GDM1 (cell line): ENCODE measurements at regions not wholly inside any gene's neighbourhood (a gene's known extent, or its start where the extent isn't known, plus 50 kb on each side); places are given as distances from the start of the nearest gene placed in this dataset.
"Not testable (repeated sequence)": the region's sequence is repeated elsewhere in the genome, so short reads cannot be mapped to it uniquely, and the experiment has no call there.

Source experiments
- DNase-seq: peaks from one replicate; lab custom pipeline; 2025; lab: John Stamatoyannopoulos, UW

GRCh38 chr20:19874040-19874727, 116.1 kb downstream of the RIN2 start:
- no peak for DNase-seq

GRCh38 chr20:19875376-19876221, 117.5 kb downstream of the RIN2 start:
- no peak for DNase-seq

- DNase-seq: no peak
These were observed 118.9 kb downstream of the RIN2 start for GRCh38 chr20:19876828-19877460.

- DNase-seq: not testable (repeated sequence)
These were observed 121.8 kb downstream of the RIN2 start for GRCh38 chr20:19879874-19880255.

- DNase-seq: no peak
These were observed 122.4 kb downstream of the RIN2 start for GRCh38 chr20:19880256-19881079.

- no peak for DNase-seq
These were observed 123.2 kb downstream of the RIN2 start for GRCh38 chr20:19881080-19881840.

- no peak for DNase-seq
These were observed 123.9 kb downstream of the RIN2 start for GRCh38 chr20:19881990-19882389.

- DNase-seq: no peak
These were observed 124.4 kb downstream of the RIN2 start for GRCh38 chr20:19882446-19882845.

GRCh38 chr20:19883501-19883900, 125.4 kb downstream of the RIN2 start:
- DNase-seq: no peak

- no peak for DNase-seq
These were observed 127.5 kb downstream of the RIN2 start for GRCh38 chr20:19885594-19885938.

- DNase-seq: no peak
These were observed 128.0 kb downstream of the RIN2 start for GRCh38 chr20:19885939-19886660.

- no peak for DNase-seq
These were observed 128.7 kb downstream of the RIN2 start for GRCh38 chr20:19886661-19887288.

GRCh38 chr20:19887556-19888268, 129.4 kb upstream of the NAA20 start:
- no peak for DNase-seq

- no peak for DNase-seq
These were observed 128.9 kb upstream of the NAA20 start for GRCh38 chr20:19888269-19888671.

GRCh38 chr20:19889011-19889953, 127.9 kb upstream of the NAA20 start:
- DNase-seq: no peak

- DNase-seq: no peak
These were observed 126.6 kb upstream of the NAA20 start for GRCh38 chr20:19890445-19891051.

GRCh38 chr20:19893356-19893755, 123.8 kb upstream of the NAA20 start:
- DNase-seq: no peak

- no peak for DNase-seq
These were observed 121.4 kb upstream of the NAA20 start for GRCh38 chr20:19895761-19896160.
